Transverse colon (tissue), 4 donors: ENCODE measurements at regions not wholly inside any gene's neighbourhood (a gene's known extent, or its start where the extent isn't known, plus 50 kb on each side); places are given as distances from the start of the nearest gene placed in this dataset.

Source experiments
- EP300 ChIP-seq: sonication (generic); formaldehyde crosslinking; IDR thresholded peaks from one replicate; pipeline ENCODE4 v1.6.1; 2017; ENCODE audit warnings: antibody characterized with exemption, low read depth
- POLR2A ChIP-seq: fragments of 450-650 bp; IDR thresholded peaks from one replicate; pipeline ENCODE4 v1.6.1; 2016; ENCODE audit warnings: antibody characterized with exemption, mild to moderate bottlenecking, moderate library complexity
- POLR2AphosphoS5 ChIP-seq, 3 donors: sonication (generic); formaldehyde crosslinking; IDR thresholded peaks; one replicate each; pipeline ENCODE4 v1.6.1; 2016; ENCODE audit warnings: antibody characterized with exemption in 3 of 3
- TF ChIP-seq, protein P1 (sequence below), 5 experiments: fragments of 200-600 bp in 3 of 5; fragments of 450-650 bp in 2 of 5; sonication (generic) in 3 of 5; IDR thresholded peaks; 1 replicate in 2 of 5; 2 replicates in 3 of 5; pipeline ENCODE4 v1.5.1; 2016 to 2017; ENCODE audit warnings: antibody characterized with exemption in 5 of 5, inconsistent platforms in 3 of 5, mild to moderate bottlenecking in 2 of 5, moderate library complexity in 1 of 5

DNA sequence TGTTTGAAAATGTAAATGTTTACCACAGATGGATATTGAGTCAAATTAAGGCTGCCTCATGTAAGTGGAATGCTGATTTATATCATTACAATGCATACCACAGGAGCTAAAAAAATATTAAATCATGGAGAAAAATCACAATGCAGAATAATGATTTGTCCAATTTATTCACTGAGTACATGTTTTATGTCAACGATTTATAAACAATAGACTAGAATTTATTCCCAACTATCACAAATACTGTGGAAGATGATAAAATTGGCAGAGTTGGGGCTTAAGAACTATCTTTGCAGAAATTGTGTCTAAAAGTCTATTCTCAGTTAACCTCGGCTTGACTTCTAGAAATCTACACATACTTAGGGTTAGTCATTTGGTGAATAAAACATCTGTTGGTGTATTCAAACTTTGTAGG, 472.1 kb upstream of the MARCKS start:
- no peak for TF ChIP-seq POLR2A
- TF ChIP-seq, protein P1, sequence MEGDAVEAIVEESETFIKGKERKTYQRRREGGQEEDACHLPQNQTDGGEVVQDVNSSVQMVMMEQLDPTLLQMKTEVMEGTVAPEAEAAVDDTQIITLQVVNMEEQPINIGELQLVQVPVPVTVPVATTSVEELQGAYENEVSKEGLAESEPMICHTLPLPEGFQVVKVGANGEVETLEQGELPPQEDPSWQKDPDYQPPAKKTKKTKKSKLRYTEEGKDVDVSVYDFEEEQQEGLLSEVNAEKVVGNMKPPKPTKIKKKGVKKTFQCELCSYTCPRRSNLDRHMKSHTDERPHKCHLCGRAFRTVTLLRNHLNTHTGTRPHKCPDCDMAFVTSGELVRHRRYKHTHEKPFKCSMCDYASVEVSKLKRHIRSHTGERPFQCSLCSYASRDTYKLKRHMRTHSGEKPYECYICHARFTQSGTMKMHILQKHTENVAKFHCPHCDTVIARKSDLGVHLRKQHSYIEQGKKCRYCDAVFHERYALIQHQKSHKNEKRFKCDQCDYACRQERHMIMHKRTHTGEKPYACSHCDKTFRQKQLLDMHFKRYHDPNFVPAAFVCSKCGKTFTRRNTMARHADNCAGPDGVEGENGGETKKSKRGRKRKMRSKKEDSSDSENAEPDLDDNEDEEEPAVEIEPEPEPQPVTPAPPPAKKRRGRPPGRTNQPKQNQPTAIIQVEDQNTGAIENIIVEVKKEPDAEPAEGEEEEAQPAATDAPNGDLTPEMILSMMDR (IDR thresholded peaks at IDR 0.05): no peak
- TF ChIP-seq POLR2AphosphoS5 (IDR thresholded peaks at IDR 0.05): no peak
- TF ChIP-seq EP300: no peak
